A673 (cell line): ENCODE measurements at regions not wholly inside any gene's neighbourhood (a gene's known extent, or its start where the extent isn't known, plus 50 kb on each side); places are given as distances from the start of the nearest gene placed in this dataset.

Experiments used
- BruUV-seq: library from RNA; stranded (reverse); fragments of 400-500 nt; replicated peaks from 2 replicates; lab custom pipeline; 2021; lab: Mats Ljungman, UMichigan
- CTCF ChIA-PET: fragments of 300-600 bp; sonication (Branson Sonifier 250); formaldehyde crosslinking; loops from one replicate; lab custom pipeline; 2022; ENCODE audit warnings: antibody characterized with exemption; lab: Charles Lee
- POLR2A ChIA-PET: fragments of 300-600 bp; sonication (Branson Sonifier 250); formaldehyde crosslinking; loops from one replicate; lab custom pipeline; 2022; ENCODE audit warnings: antibody characterized with exemption; ENCODE audit not compliant: low non-redundant PET; lab: Charles Lee
- DNase-seq: peaks from one replicate; pipeline ENCODE4 v3.0.0-alpha.2; 2015; ENCODE audit warnings: low spot score
- H3K27ac ChIP-seq: fragments of 200-600 bp; sonication (generic); 2 replicates; pipeline ENCODE4 v1.5.1; 2016; ENCODE audit warnings: mixed run types, low read depth, mild to moderate bottlenecking, mixed read lengths, antibody characterized with exemption, low read length; ENCODE audit not compliant: poor library complexity, severe bottlenecking
- H3K27me3 ChIP-seq: fragments of 200-600 bp; sonication (generic); replicated peaks from 2 replicates; pipeline ENCODE4 v1.6.1; 2017; ENCODE audit warnings: mixed run types, low read depth, mild to moderate bottlenecking, mixed read lengths, antibody characterized with exemption, low read length; ENCODE audit not compliant: insufficient read depth, poor library complexity
- H3K36me3 ChIP-seq: fragments of 200-600 bp; sonication (generic); 2 replicates; pipeline ENCODE4 v1.6.1; 2016; ENCODE audit warnings: mixed run types, mild to moderate bottlenecking, mixed read lengths, antibody characterized with exemption, low read length; ENCODE audit not compliant: insufficient read depth, poor library complexity, severe bottlenecking
- H3K4me1 ChIP-seq: fragments of 200-600 bp; sonication (generic); 2 replicates; pipeline ENCODE4 v1.6.1; 2017; ENCODE audit warnings: mixed run types, mild to moderate bottlenecking, mixed read lengths, antibody characterized with exemption, low read length; ENCODE audit not compliant: insufficient read depth, poor library complexity, severe bottlenecking
- H3K4me3 ChIP-seq: fragments of 200-600 bp; sonication (generic); 2 replicates; pipeline ENCODE4 v1.5.1; 2016; ENCODE audit warnings: low read depth, mixed run types, mild to moderate bottlenecking, mixed read lengths, low read length; ENCODE audit not compliant: poor library complexity, severe bottlenecking
- H3K9me3 ChIP-seq: fragments of 200-600 bp; sonication (generic); 2 replicates; pipeline ENCODE4 v1.6.1; 2016; ENCODE audit warnings: mixed run types, low read depth, mild to moderate bottlenecking, mixed read lengths, antibody characterized with exemption, low read length; ENCODE audit not compliant: poor library complexity, severe bottlenecking
- CTCF ChIP-seq: fragments of 300-800, 200-600 bp; sonication (generic); conservative IDR thresholded peaks from 2 replicates; pipeline ENCODE4 v1.5.1; 2017; ENCODE audit warnings: low read depth, mild to moderate bottlenecking, antibody characterized with exemption, low read length, moderate library complexity, mixed read lengths
- EZH2 ChIP-seq: fragments of 200-600 bp; sonication (generic); IDR thresholded peaks from 2 replicates; pipeline ENCODE4 v1.6.1; 2017; ENCODE audit warnings: borderline replicate concordance, low read depth, mild to moderate bottlenecking, mixed read lengths, antibody characterized with exemption, low read length; ENCODE audit not compliant: poor library complexity, severe bottlenecking
- intact Hi-C: fragments of 100-400 bp; cut with micrococcal nuclease; formaldehyde crosslinking; loops from one replicate; pipeline ENCODE4 v1.10.0; 2022; ENCODE audit not compliant: unreplicated experiment

GRCh38 chr14:71242237-71242748 is 335.0 kb downstream of the PCNX1 start:
- no peaks in the 10 kb centered on the region for H3K9me3 ChIP-seq
- H3K27me3 ChIP-seq = no peaks in the 10 kb centered on the region
- H3K36me3 ChIP-seq = no peaks in the 10 kb centered on the region
- no TSS peak for BruUV-seq
- no peak overlapping the region for H3K27ac ChIP-seq
- H3K4me3 ChIP-seq = no peak overlapping the region
- TF ChIP-seq EZH2 = no peak
- no peak for TF ChIP-seq CTCF
- CTCF ChIA-PET = no interaction called here
- intact Hi-C loops = no loop called here
- DNase-seq = no peak
- POLR2A ChIA-PET = no interaction called here
- H3K4me1 ChIP-seq = no peaks in the 10 kb centered on the region

DNA sequence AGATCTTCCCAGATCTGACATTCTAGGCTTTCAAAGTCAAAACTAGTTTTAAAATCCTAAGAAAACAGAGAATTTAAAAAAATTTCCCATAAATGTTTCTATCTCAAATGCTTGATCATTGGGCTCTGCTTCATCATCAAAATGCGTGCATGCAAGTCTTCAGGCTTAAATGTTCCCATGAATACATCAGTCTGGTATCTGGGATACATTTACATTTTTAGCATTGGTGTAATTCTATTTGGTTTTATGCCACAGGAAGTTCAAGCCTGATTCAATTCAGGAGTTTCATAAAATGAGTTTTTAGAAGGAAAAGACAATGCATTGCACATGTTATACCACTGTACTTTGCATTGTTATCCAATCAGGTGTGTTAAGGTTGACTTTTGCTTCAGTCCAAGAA is 336.4 kb downstream of the PCNX1 start:
- intact Hi-C loops = no loop called here
- ChIA-PET CTCF (no interaction called here), POLR2A (no interaction called here)
- TF ChIP-seq CTCF = no peak
- no peak for TF ChIP-seq EZH2
- no peak for DNase-seq
- BruUV-seq = no TSS peak
- Histone ChIP-seq H3K4me3 (no peak overlapping the region), H3K27me3 (no peaks in the 10 kb centered on the region), H3K36me3 (no peaks in the 10 kb centered on the region), H3K27ac (no peak overlapping the region), H3K4me1 (peaks cover 3% of the 10 kb centered on the region), H3K9me3 (no peaks in the 10 kb centered on the region)

GRCh38 chr14:71244341-71244740 is 337.1 kb downstream of the PCNX1 start:
- Histone ChIP-seq H3K4me3 (no peak overlapping the region), H3K9me3 (no peaks in the 10 kb centered on the region), H3K27me3 (no peaks in the 10 kb centered on the region), H3K4me1 (peaks cover 4% of the 10 kb centered on the region), H3K36me3 (no peaks in the 10 kb centered on the region), H3K27ac (no peak overlapping the region)
- DNase-seq = no peak
- intact Hi-C loops = no loop called here
- TF ChIP-seq CTCF (no peak), EZH2 (no peak)
- ChIA-PET POLR2A (no interaction called here), CTCF (no interaction called here)
- no TSS peak for BruUV-seq
